ENCODE measurements at regions not wholly inside any gene's neighbourhood (a gene's known extent, or its start where the extent isn't known, plus 50 kb on each side); places are given as distances from the start of the nearest gene placed in this dataset.

GRCh38 chrX:104310657-104311254 is 56.0 kb upstream of the ESX1 start:
- 100% methylated on average over 1 of the region's 2 CpGs for WGBS
- DNase-seq, result no peak
- Histone ChIP-seq H3K14ac (ENCODE audit: low read length in 2 of 2) (no peak overlapping the region), H3K9ac (ENCODE audit: low read length) (no peak overlapping the region), H3K27me3 (ENCODE audit: control insufficient read depth in 1 of 2, insufficient read depth in 1 of 2, low read length in 2 of 2) (peaks cover 0 to 14% of the 10 kb centered on the region in 2 experiments), H2BK15ac (ENCODE audit: low read depth, poor library complexity, severe bottlenecking) (no peak overlapping the region), H3K4me1 (ENCODE audit: control insufficient read depth, insufficient read depth, low read depth, low read length) (no peaks in the 10 kb centered on the region), H2AK5ac (ENCODE audit: low read length, severe bottlenecking) (no peak overlapping the region), H3K4ac (ENCODE audit: low read depth in 1 of 2, low read length in 2 of 2) (no peak overlapping the region), H3K18ac (ENCODE audit: low read depth in 1 of 2, low read length in 2 of 2) (no peak overlapping the region), H3K23ac (ENCODE audit: low read length in 2 of 2) (no peak overlapping the region), H4K91ac (ENCODE audit: low read length) (no peak overlapping the region), H2BK5ac (ENCODE audit: low read depth, low read length, poor library complexity, severe bottlenecking) (no peak overlapping the region), H3K4me3 (ENCODE audit: insufficient read depth in 1 of 2, low read depth in 1 of 2, low read length in 2 of 2) (no peak overlapping the region), H2BK120ac (ENCODE audit: low read depth, low read length) (no peak overlapping the region), H4K8ac (ENCODE audit: low read length) (no peak overlapping the region), H2BK12ac (ENCODE audit: low read length in 2 of 2) (no peak overlapping the region), H3K36me3 (ENCODE audit: control insufficient read depth in 1 of 2, insufficient read depth in 2 of 2, low read depth in 1 of 2, low read length in 2 of 2) (no peaks in the 10 kb centered on the region), H3K27ac (ENCODE audit: low read length, poor library complexity, severe bottlenecking) (no peak overlapping the region), H3K9me3 (ENCODE audit: control insufficient read depth, low read length) (no peaks in the 10 kb centered on the region), H3K79me1 (replicated peaks; ENCODE audit: low read length, poor library complexity, severe bottlenecking) (no peaks in the 10 kb centered on the region), H2AFZ (ENCODE audit: low read depth, low read length) (no peak overlapping the region), H3K4me2 (ENCODE audit: low read length, poor library complexity, severe bottlenecking) (no peak overlapping the region)

GRCh38 chrX:104310090-104310489 is 55.4 kb upstream of the ESX1 start:
- H3K23ac ChIP-seq (ENCODE audit: low read length in 2 of 2), result no peak overlapping the region
- peaks cover 0 to 20% of the 10 kb centered on the region in 2 experiments for H3K27me3 ChIP-seq (ENCODE audit: control insufficient read depth in 1 of 2, insufficient read depth in 1 of 2, low read length in 2 of 2)
- 50% methylated on average over 12 of the region's 12 CpGs for WGBS
- no peak overlapping the region for H4K91ac ChIP-seq (ENCODE audit: low read length)
- no peaks in the 10 kb centered on the region for H3K79me1 ChIP-seq (replicated peaks; ENCODE audit: low read length, poor library complexity, severe bottlenecking)
- H4K8ac ChIP-seq (ENCODE audit: low read length), result no peak overlapping the region
- H3K27ac ChIP-seq (ENCODE audit: low read length, poor library complexity, severe bottlenecking), result no peak overlapping the region
- H3K36me3 ChIP-seq (ENCODE audit: control insufficient read depth in 1 of 2, insufficient read depth in 2 of 2, low read depth in 1 of 2, low read length in 2 of 2), result no peaks in the 10 kb centered on the region
- H3K9me3 ChIP-seq (ENCODE audit: control insufficient read depth, low read length), result no peaks in the 10 kb centered on the region
- peak overlapping the region; percentile 44 for H3K9ac ChIP-seq (ENCODE audit: low read length)
- no peak overlapping the region for H2AFZ ChIP-seq (ENCODE audit: low read depth, low read length)
- H3K4ac ChIP-seq (ENCODE audit: low read depth in 1 of 2, low read length in 2 of 2), result no peak overlapping the region
- no peak overlapping the region for H2BK15ac ChIP-seq (ENCODE audit: low read depth, poor library complexity, severe bottlenecking)
- H3K4me2 ChIP-seq (ENCODE audit: low read length, poor library complexity, severe bottlenecking), result no peak overlapping the region
- no peak overlapping the region for H2AK5ac ChIP-seq (ENCODE audit: low read length, severe bottlenecking)
- no peak overlapping the region for H3K14ac ChIP-seq (ENCODE audit: low read length in 2 of 2)
- no peak overlapping the region for H2BK120ac ChIP-seq (ENCODE audit: low read depth, low read length)
- peak overlapping the region in 1 of 2 experiments; percentile 65 for H3K4me3 ChIP-seq (ENCODE audit: insufficient read depth in 1 of 2, low read depth in 1 of 2, low read length in 2 of 2)
- no peaks in the 10 kb centered on the region for H3K4me1 ChIP-seq (ENCODE audit: control insufficient read depth, insufficient read depth, low read depth, low read length)
- H2BK5ac ChIP-seq (ENCODE audit: low read depth, low read length, poor library complexity, severe bottlenecking), result no peak overlapping the region
- no peak overlapping the region for H2BK12ac ChIP-seq (ENCODE audit: low read length in 2 of 2)
- DNase-seq, result peak; percentile 51
- H3K18ac ChIP-seq (ENCODE audit: low read depth in 1 of 2, low read length in 2 of 2), result peak overlapping the region; percentile 6 to 8

DNA sequence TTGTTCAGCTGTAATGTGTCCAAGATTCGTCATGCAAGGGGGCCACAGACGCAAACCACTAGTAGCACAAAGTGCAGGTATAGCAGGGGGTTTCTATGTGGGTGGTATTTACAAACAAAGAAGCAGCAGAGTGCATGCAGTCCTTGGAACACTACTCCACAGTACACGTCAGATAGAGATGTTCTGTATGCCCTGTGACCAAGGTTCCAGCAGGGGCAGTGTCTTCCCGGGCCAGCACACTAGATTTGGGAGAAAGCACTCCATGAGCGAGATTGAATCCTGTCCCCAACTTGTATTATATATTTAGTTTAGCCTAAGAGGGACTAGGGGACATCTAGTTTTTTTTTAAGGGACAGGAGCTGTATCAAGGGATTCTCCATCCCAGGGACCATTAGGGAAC is 54.4 kb upstream of the ESX1 start:
- Histone ChIP-seq H3K14ac (ENCODE audit: low read length in 2 of 2) (no peak overlapping the region), H3K4ac (ENCODE audit: low read depth in 1 of 2, low read length in 2 of 2) (no peak overlapping the region), H3K4me1 (ENCODE audit: control insufficient read depth, insufficient read depth, low read depth, low read length) (no peaks in the 10 kb centered on the region), H3K4me3 (ENCODE audit: insufficient read depth in 1 of 2, low read depth in 1 of 2, low read length in 2 of 2) (no peak overlapping the region), H2BK15ac (ENCODE audit: low read depth, poor library complexity, severe bottlenecking) (no peak overlapping the region), H4K8ac (ENCODE audit: low read length) (no peak overlapping the region), H3K36me3 (ENCODE audit: control insufficient read depth in 1 of 2, insufficient read depth in 2 of 2, low read depth in 1 of 2, low read length in 2 of 2) (no peaks in the 10 kb centered on the region), H3K27ac (ENCODE audit: low read length, poor library complexity, severe bottlenecking) (no peak overlapping the region), H3K27me3 (ENCODE audit: control insufficient read depth in 1 of 2, insufficient read depth in 1 of 2, low read length in 2 of 2) (peaks cover 0 to 20% of the 10 kb centered on the region in 2 experiments), H3K79me1 (replicated peaks; ENCODE audit: low read length, poor library complexity, severe bottlenecking) (no peaks in the 10 kb centered on the region), H3K9me3 (ENCODE audit: control insufficient read depth, low read length) (no peaks in the 10 kb centered on the region), H3K23ac (ENCODE audit: low read length in 2 of 2) (no peak overlapping the region), H4K91ac (ENCODE audit: low read length) (no peak overlapping the region), H2BK5ac (ENCODE audit: low read depth, low read length, poor library complexity, severe bottlenecking) (no peak overlapping the region), H3K18ac (ENCODE audit: low read depth in 1 of 2, low read length in 2 of 2) (no peak overlapping the region), H2AFZ (ENCODE audit: low read depth, low read length) (no peak overlapping the region), H3K9ac (ENCODE audit: low read length) (no peak overlapping the region), H2BK12ac (ENCODE audit: low read length in 2 of 2) (no peak overlapping the region), H2BK120ac (ENCODE audit: low read depth, low read length) (no peak overlapping the region), H2AK5ac (ENCODE audit: low read length, severe bottlenecking) (no peak overlapping the region), H3K4me2 (ENCODE audit: low read length, poor library complexity, severe bottlenecking) (no peak overlapping the region)
- DNase-seq, result no peak
- 78% methylated on average over 4 of the region's 5 CpGs for WGBS

GRCh38 chrX:104307341-104307740 is 52.6 kb upstream of the ESX1 start:
- H2AFZ ChIP-seq (ENCODE audit: low read depth, low read length), result no peak overlapping the region
- H3K18ac ChIP-seq (ENCODE audit: low read depth in 1 of 2, low read length in 2 of 2), result no peak overlapping the region
- no peak overlapping the region for H2BK5ac ChIP-seq (ENCODE audit: low read depth, low read length, poor library complexity, severe bottlenecking)
- WGBS, result 69% methylated on average over 3 of the region's 5 CpGs
- no peak overlapping the region for H3K23ac ChIP-seq (ENCODE audit: low read length in 2 of 2)
- no peak overlapping the region for H3K4ac ChIP-seq (ENCODE audit: low read depth in 1 of 2, low read length in 2 of 2)
- no peak overlapping the region for H4K91ac ChIP-seq (ENCODE audit: low read length)
- H3K27me3 ChIP-seq (ENCODE audit: control insufficient read depth in 1 of 2, insufficient read depth in 1 of 2, low read length in 2 of 2), result peaks cover 0 to 25% of the 10 kb centered on the region in 2 experiments
- no peaks in the 10 kb centered on the region for H3K36me3 ChIP-seq (ENCODE audit: control insufficient read depth in 1 of 2, insufficient read depth in 2 of 2, low read depth in 1 of 2, low read length in 2 of 2)
- no peak overlapping the region for H3K4me3 ChIP-seq (ENCODE audit: insufficient read depth in 1 of 2, low read depth in 1 of 2, low read length in 2 of 2)
- H3K27ac ChIP-seq (ENCODE audit: low read length, poor library complexity, severe bottlenecking), result no peak overlapping the region
- H3K4me1 ChIP-seq (ENCODE audit: control insufficient read depth, insufficient read depth, low read depth, low read length), result no peaks in the 10 kb centered on the region
- no peak overlapping the region for H2BK120ac ChIP-seq (ENCODE audit: low read depth, low read length)
- no peaks in the 10 kb centered on the region for H3K9me3 ChIP-seq (ENCODE audit: control insufficient read depth, low read length)
- no peak overlapping the region for H2BK12ac ChIP-seq (ENCODE audit: low read length in 2 of 2)
- H3K4me2 ChIP-seq (ENCODE audit: low read length, poor library complexity, severe bottlenecking), result no peak overlapping the region
- no peak overlapping the region for H2AK5ac ChIP-seq (ENCODE audit: low read length, severe bottlenecking)
- no peak overlapping the region for H3K14ac ChIP-seq (ENCODE audit: low read length in 2 of 2)
- H4K8ac ChIP-seq (ENCODE audit: low read length), result no peak overlapping the region
- no peak for DNase-seq
- H3K79me1 ChIP-seq (replicated peaks; ENCODE audit: low read length, poor library complexity, severe bottlenecking), result no peaks in the 10 kb centered on the region
- no peak overlapping the region for H3K9ac ChIP-seq (ENCODE audit: low read length)
- H2BK15ac ChIP-seq (ENCODE audit: low read depth, poor library complexity, severe bottlenecking), result no peak overlapping the region

Data from mesenchymal stem cell (in vitro differentiated cells and primary cell).